Mesendoderm (in vitro differentiated cells): ENCODE measurements at regions not wholly inside any gene's neighbourhood (a gene's known extent, or its start where the extent isn't known, plus 50 kb on each side); places are given as distances from the start of the nearest gene placed in this dataset.
"Not testable (repeated sequence)": the region's sequence is repeated elsewhere in the genome, so short reads cannot be mapped to it uniquely, and the experiment has no call there.

Experiments used
- DNase-seq: peaks from one replicate; pipeline ENCODE4 v3.0.0; 2013
- H2AK5ac ChIP-seq: 2 replicates; pipeline ENCODE4 v1.6.1; 2013; ENCODE audit warnings: low read length, inconsistent platforms
- H2BK120ac ChIP-seq: 2 replicates; pipeline ENCODE4 v1.6.1; 2013; ENCODE audit warnings: low read depth, mild to moderate bottlenecking, low read length, moderate library complexity, mixed read lengths
- H2BK15ac ChIP-seq: replicated peaks from 2 replicates; pipeline ENCODE4 v1.6.1; 2013; ENCODE audit warnings: low read depth, mild to moderate bottlenecking, moderate library complexity
- H2BK5ac ChIP-seq: 2 replicates; pipeline ENCODE4 v1.6.1; 2013; ENCODE audit warnings: low read length, inconsistent platforms
- H3K18ac ChIP-seq: 2 replicates; pipeline ENCODE4 v1.6.1; 2013; ENCODE audit warnings: mild to moderate bottlenecking, low read length, mixed read lengths
- H3K23ac ChIP-seq: one replicate; pipeline ENCODE4 v1.6.1; 2013; ENCODE audit warnings: low read length
- H3K27ac ChIP-seq: 2 replicates; pipeline ENCODE4 v1.5.1; 2013; ENCODE audit warnings: low read depth, mild to moderate bottlenecking, inconsistent platforms, low read length, moderate library complexity
- H3K27me3 ChIP-seq: 2 replicates; pipeline ENCODE4 v1.6.1; 2013; ENCODE audit warnings: low read length, control low read depth, mild to moderate bottlenecking, inconsistent platforms; ENCODE audit not compliant: insufficient read depth, poor library complexity
- H3K36me3 ChIP-seq: 2 replicates; pipeline ENCODE4 v1.6.1; 2013; ENCODE audit warnings: low read length, inconsistent platforms; ENCODE audit not compliant: control insufficient read depth, insufficient read depth
- H3K4ac ChIP-seq: one replicate; pipeline ENCODE4 v1.6.1; 2013; ENCODE audit warnings: low read depth, mild to moderate bottlenecking, low read length, moderate library complexity
- H3K4me1 ChIP-seq: 2 replicates; pipeline ENCODE4 v1.6.1; 2013; ENCODE audit warnings: low read depth, low read length, inconsistent platforms; ENCODE audit not compliant: control insufficient read depth
- H3K4me2 ChIP-seq: 2 replicates; pipeline ENCODE4 v1.6.1; 2013; ENCODE audit warnings: low read length
- H3K4me3 ChIP-seq: 2 replicates; pipeline ENCODE4 v1.5.1; 2013; ENCODE audit warnings: mild to moderate bottlenecking, low read length
- H3K56ac ChIP-seq: one replicate; pipeline ENCODE4 v1.6.1; 2013; ENCODE audit warnings: low read length
- H3K79me1 ChIP-seq: 2 replicates; pipeline ENCODE4 v1.6.1; 2013; ENCODE audit warnings: low read length, inconsistent platforms
- H3K79me2 ChIP-seq: 2 replicates; pipeline ENCODE4 v1.6.1; 2013; ENCODE audit warnings: mild to moderate bottlenecking, low read length; ENCODE audit not compliant: control insufficient read depth, insufficient read depth
- H3K9ac ChIP-seq: 2 replicates; pipeline ENCODE4 v1.6.1; 2013; ENCODE audit warnings: low read length, inconsistent platforms
- H4K5ac ChIP-seq: one replicate; pipeline ENCODE4 v1.6.1; 2013; ENCODE audit warnings: low read length
- H4K8ac ChIP-seq: one replicate; pipeline ENCODE4 v1.6.1; 2013; ENCODE audit warnings: low read depth, mild to moderate bottlenecking, control low read depth, low read length, moderate library complexity
- WGBS: extraction: QIAGEN DNeasy Blood & Tissue Kit; methylation state at CpG from one replicate; pipeline ENCODE4 v1.1.7; 2013; ENCODE audit warnings: low lambda C conversion rate, missing lambda C conversion rate; ENCODE audit not compliant: insufficient coverage; ENCODE audit errors: extremely low coverage; 5-methylcytosine and 5-hydroxymethylcytosine counted together

DNA sequence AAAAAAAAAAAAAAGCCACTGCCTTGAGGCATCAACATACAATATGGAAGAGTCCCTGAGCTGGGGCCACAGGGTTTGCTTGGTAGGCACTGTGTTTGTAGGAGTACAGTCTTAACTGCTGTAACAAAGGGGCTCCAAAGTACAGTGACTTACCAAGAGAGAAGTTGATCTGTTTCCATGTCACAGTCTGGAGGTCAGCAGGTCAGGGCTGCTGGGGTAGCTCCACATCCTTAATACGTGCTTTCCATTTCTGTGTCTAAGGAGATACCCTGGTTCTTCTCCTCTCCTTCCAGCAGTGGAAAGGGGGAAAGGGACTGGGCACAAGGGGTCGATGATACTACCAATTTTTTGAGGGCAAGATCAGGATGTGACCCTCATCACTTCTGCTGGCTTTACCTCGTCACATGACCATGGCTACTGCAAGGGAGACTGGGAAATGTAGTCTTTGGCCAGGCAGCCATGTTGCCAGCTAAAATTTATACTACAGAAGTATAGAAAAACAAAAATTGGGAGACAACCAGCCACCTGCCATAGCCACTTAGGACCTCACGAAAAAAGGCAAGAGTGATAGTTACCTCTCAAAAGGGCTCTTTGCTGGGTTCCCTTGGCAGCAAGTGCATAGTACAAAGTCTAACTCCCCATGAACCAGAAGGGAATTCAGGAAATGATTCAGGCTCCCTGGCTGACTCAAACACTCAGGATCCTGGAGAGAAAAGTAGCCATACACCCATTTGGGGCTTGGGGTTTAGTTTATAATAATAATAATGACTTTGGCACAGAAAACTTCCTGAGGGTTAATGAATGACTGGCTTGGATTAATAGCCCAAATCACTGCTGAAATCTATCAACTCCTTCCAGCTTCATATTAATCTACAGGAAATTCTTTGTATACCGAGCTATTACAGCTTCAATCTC is 52.7 kb upstream of the ATP5PO start:
- Histone ChIP-seq H3K4me3 (no peak overlapping the region), H3K79me1 (no peaks in the 10 kb centered on the region), H3K56ac (peak overlapping the region; percentile 44), H3K27me3 (no peaks in the 10 kb centered on the region), H3K36me3 (no peaks in the 10 kb centered on the region), H2BK5ac (no peak overlapping the region), H3K79me2 (no peaks in the 10 kb centered on the region), H2BK120ac (no peak overlapping the region), H4K5ac (peak overlapping the region; percentile 49), H3K18ac (no peak overlapping the region), H2BK15ac (no peak overlapping the region), H3K23ac (no peak overlapping the region), H2AK5ac (no peak overlapping the region), H3K4ac (no peak overlapping the region), H3K27ac (no peak overlapping the region), H3K9ac (no peak overlapping the region), H4K8ac (no peak overlapping the region), H3K4me2 (no peak overlapping the region), H3K4me1 (peaks cover 12% of the 10 kb centered on the region)
- DNase-seq = peak; percentile 67
- no CpG with 5 or more reads among the region's 5 CpGs for WGBS

- H4K5ac ChIP-seq = no peak overlapping the region
- no peaks in the 10 kb centered on the region for H3K36me3 ChIP-seq
- no peak overlapping the region for H2AK5ac ChIP-seq
- H3K23ac ChIP-seq = no peak overlapping the region
- no peak overlapping the region for H2BK5ac ChIP-seq
- H3K79me1 ChIP-seq = no peaks in the 10 kb centered on the region
- H3K4me1 ChIP-seq = peaks cover 12% of the 10 kb centered on the region
- H3K4me2 ChIP-seq = no peak overlapping the region
- H3K4ac ChIP-seq = peak overlapping the region; percentile 24
- WGBS = no CpG with 5 or more reads among the region's 5 CpGs
- H3K27me3 ChIP-seq = no peaks in the 10 kb centered on the region
- no peak overlapping the region for H3K18ac ChIP-seq
- no peak overlapping the region for H3K4me3 ChIP-seq
- no peak overlapping the region for H3K27ac ChIP-seq
- no peak overlapping the region for H2BK15ac ChIP-seq
- H3K56ac ChIP-seq = no peak overlapping the region
- no peak overlapping the region for H3K9ac ChIP-seq
- peak; percentile 84 for DNase-seq
- H3K79me2 ChIP-seq = no peaks in the 10 kb centered on the region
- no peak overlapping the region for H2BK120ac ChIP-seq
- no peak overlapping the region for H4K8ac ChIP-seq
Measured at GRCh38 chr21:33967086-33967571, 51.5 kb upstream of the ATP5PO start.

GRCh38 chr21:33966324-33966949 is 50.8 kb upstream of the ATP5PO start:
- Histone ChIP-seq H3K23ac (no peak overlapping the region), H3K4me3 (no peak overlapping the region), H3K27ac (no peak overlapping the region), H3K9ac (no peak overlapping the region), H3K27me3 (no peaks in the 10 kb centered on the region), H3K79me2 (no peaks in the 10 kb centered on the region), H2BK120ac (no peak overlapping the region), H3K4ac (no peak overlapping the region), H3K79me1 (no peaks in the 10 kb centered on the region), H3K4me2 (no peak overlapping the region), H2AK5ac (no peak overlapping the region), H3K56ac (no peak overlapping the region), H4K8ac (no peak overlapping the region), H3K36me3 (no peaks in the 10 kb centered on the region), H4K5ac (no peak overlapping the region), H3K4me1 (peaks cover 8% of the 10 kb centered on the region), H2BK15ac (no peak overlapping the region), H3K18ac (no peak overlapping the region), H2BK5ac (no peak overlapping the region)
- DNase-seq = no peak
- no CpG with 5 or more reads among the region's 4 CpGs for WGBS

DNA sequence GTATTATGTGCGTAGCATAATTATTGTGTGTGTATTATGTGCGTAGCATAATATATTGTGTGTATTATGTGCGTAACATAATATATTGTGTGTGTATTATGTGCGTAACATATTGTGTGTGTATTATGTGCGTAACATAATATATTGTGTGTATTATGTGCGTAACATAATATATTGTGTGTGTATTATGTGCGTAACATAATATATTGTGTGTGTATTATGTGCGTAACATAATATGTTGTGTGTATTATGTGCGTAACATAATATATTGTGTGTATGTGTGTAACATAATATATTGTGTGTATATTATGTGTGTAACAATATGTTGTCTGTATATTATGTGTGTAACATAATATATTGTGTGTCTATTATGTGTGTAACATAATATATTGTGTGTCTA is 50.1 kb upstream of the ATP5PO start:
- whole genome bisulfite sequencing = 100% methylated on average over 3 of the region's 9 CpGs

More for the DNA sequence above, 50.1 kb upstream of the ATP5PO start:
- not testable (repeated sequence) for H3K79me1 ChIP-seq, H2BK15ac ChIP-seq, H3K9ac ChIP-seq, H2AK5ac ChIP-seq, H3K4me1 ChIP-seq, H3K4me2 ChIP-seq, DNase-seq, H4K8ac ChIP-seq, H3K27me3 ChIP-seq, H4K5ac ChIP-seq, H3K27ac ChIP-seq, H2BK5ac ChIP-seq, H3K4ac ChIP-seq, H3K36me3 ChIP-seq, H3K56ac ChIP-seq, H3K79me2 ChIP-seq, H2BK120ac ChIP-seq, H3K18ac ChIP-seq, H3K4me3 ChIP-seq, H3K23ac ChIP-seq
